NCI-H2107 treated with DMSO at 0.1 percent for 48 hours (cell line): ENCODE measurements at regions not wholly inside any gene's neighbourhood (a gene's known extent, or its start where the extent isn't known, plus 50 kb on each side); places are given as distances from the start of the nearest gene placed in this dataset.

Experiments
- DNase-seq: peaks from one replicate; lab custom pipeline; 2025; ENCODE audit not compliant: unreplicated experiment; lab: John Stamatoyannopoulos, UW

GRCh38 chr17:72487731-72488494 lies 367.1 kb downstream of the SOX9 start:
- no peak for DNase-seq

DNA sequence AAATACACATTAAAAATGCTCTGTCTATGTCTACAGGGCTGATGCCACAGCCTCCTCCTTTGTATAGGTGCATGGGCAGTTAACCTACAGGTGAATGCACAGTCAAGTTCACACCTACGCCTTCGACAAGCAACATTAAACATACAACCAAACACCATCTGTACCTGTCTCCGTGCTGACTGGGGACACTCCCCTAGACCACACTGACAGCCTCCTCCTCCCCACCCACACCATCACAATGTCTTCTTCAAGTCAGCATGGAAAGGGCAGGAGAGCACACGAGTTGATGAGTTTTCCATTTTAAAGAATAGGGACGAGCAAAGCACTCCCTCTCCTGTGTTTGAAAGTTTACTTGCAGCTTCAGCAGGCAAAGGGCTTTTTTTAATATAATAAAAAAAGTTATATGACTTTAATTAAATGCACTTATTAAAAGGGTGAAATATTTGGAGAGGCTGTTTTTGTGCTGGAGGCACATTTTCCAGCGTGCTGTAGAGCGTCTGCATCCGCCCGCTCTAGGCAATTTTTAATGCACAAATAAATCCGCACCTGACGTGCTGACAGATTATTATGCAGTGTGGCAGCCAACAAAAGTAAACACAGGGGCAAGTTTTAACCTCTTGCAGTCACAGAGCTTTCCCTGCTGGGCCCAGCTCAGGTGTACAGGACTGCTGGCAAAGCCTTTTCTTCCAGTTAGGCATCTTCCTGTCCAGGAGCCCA lies 367.9 kb downstream of the SOX9 start:
- DNase-seq: peak; percentile 67

DNA sequence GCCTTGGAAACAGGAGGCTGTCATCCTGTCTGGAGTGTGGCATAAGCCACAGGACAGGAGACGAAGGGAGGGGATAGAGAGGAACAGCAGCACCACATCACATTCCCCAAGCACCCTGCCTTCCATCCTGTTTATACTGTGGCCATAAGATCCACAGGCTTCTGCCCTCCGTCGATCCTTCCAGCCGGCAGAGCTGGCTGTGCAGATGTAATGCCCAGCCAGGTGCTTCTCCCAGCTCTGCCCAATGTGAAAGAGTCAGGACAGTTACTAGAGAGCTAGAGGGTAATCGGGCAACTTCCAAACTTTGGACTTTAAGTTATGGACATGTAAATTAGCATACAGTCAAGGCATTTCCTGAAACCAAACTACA lies 368.4 kb downstream of the SOX9 start:
- no peak for DNase-seq

DNA sequence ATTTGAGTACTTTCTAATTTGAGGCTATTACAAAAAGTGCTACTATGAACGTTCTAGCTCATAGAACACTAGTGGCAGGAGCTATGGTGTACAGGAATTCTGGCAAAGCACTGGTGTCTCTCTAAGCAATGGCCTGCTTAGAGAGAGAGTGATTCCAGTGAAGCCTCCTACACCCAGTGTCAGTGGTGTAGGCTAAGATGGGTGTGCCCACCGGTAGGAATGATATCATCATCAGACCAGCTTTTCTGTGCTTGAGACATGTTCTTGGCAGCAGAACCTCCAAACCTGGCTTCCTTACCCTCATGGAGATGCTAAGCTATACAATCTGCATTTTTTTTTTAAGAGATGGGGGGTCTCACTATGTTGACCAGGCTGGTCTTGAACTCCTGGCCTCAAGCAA lies 370.3 kb downstream of the SOX9 start:
- no peak for DNase-seq

GRCh38 chr17:72492494-72492893 lies 371.7 kb downstream of the SOX9 start:
- no peak for DNase-seq

DNA sequence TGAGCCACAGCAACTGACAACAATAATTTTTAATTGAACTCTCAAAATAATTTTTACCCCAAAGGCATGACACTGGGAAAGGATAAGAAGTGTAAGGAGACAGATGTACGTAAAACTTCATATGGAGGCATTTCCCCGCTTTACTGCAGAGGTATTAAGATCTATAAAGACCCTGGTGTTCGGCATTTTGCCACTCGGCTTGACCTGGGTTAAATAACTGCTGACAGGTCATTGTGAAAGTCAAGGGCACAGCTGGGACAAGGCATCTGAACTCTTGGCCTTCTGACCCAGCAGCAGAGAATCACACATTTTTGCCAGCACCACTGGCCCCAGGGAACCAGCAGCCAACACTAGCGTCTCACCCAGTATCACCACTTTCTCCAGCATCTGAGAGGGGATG lies 372.1 kb downstream of the SOX9 start:
- DNase-seq: no peak

GRCh38 chr17:72494566-72494965 lies 373.7 kb downstream of the SOX9 start:
- no peak for DNase-seq

GRCh38 chr17:72496461-72496860 lies 375.6 kb downstream of the SOX9 start:
- no peak for DNase-seq

DNA sequence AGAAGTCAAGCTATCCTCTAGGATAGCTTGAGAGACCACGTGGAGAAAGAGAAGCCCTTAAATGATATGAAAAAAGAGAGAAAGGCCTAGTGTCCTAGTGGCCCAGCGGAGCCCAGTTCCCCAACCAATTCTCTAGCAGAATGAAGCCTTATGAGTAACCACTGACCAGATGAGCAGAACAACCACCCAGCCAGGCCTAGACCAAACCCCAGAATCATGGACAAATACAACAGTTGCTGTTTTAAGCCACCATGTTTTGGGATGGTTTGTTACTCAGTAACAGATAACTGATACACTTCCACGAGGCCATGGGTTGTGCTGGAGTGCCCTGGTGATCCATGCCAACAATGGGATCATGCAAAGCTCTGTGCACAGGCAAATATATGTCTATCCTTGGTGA lies 377.1 kb downstream of the SOX9 start:
- DNase-seq: no peak

DNA sequence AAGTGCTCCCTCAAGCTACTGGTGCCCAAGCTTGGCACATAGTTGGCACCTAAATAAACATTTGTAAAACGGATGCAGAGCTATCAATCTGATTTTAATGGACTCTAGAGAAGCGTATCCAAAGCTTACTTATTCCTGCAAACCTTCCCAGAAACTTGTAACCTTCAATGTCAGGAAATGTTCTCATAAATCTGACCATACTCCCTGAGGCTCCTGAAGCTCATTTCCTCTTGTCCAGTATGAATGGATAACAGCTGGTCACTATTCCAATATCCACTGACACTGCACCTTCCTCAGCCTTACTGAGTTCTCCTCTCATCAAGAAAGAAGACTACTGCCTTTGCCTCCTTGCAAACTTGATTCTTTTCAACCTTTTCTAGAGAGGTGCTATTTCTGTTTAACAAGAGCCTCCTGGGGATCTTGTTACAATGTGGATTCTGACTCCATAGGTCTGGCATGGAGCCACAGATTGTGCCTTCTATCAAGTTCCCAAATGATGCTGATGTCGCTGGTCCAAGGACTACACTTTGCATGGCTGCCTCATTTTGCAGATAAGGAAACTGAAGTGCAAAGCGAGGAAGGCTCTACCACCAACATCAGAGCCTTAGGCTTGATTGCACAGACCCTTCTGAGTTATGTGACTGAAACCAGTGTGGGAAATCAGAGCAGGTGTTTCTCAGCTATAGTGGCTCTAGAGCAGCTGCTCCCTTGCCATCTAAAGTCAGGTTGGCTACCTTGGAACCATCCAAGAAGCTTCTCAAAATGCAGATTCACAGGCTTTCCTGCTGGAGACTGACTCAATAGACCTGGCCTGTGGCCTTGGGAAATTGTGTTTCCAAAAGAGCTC lies 377.8 kb downstream of the SOX9 start:
- DNase-seq: peak; percentile 66

DNA sequence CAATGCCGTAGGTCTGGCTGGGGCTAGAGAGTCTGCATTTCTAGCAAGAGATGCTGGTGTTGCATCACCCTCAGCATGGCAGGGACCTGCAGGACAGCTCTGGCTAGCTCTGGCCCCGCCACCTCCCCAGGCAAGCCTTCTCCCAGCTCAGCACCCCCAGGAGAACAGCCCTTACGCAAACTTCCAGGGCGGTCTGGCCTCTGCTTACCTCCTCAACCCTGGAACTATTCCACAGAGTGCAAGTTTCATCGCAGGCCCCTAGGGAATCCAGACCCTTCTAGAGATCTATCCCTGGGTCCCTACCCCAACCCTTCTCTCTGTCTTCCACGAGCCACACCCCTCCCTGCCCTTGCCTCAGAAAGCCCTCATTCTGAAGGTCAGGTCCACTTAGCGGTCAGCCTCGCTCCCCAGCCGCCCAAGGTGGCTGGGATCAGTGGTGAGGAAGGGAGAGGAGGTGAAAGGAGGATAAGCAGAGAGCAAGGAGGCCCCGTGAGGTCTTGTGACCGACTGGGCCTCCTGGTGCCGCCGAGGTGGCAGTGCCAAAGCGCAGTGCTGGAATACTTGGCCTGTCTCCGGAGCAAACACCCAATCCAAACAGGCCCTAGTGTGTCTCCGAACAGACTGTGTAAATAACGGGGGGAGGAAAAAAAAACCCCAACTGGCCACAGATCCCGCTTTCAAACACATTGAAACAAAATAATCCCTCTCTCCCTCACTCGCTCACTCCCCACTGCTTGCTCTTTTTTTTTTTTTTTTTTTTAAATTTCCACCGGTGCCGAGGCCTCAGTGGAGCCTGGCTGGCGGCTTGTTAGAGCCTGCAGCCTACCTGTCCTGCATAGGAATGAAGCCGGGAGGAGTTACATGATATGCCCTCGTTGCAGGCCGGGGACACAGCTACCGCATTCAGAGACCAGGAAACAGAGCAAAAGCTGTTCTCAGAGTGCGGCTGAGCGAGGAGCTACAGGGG lies 380.9 kb downstream of the SOX9 start:
- peak; percentile 44 for DNase-seq

DNA sequence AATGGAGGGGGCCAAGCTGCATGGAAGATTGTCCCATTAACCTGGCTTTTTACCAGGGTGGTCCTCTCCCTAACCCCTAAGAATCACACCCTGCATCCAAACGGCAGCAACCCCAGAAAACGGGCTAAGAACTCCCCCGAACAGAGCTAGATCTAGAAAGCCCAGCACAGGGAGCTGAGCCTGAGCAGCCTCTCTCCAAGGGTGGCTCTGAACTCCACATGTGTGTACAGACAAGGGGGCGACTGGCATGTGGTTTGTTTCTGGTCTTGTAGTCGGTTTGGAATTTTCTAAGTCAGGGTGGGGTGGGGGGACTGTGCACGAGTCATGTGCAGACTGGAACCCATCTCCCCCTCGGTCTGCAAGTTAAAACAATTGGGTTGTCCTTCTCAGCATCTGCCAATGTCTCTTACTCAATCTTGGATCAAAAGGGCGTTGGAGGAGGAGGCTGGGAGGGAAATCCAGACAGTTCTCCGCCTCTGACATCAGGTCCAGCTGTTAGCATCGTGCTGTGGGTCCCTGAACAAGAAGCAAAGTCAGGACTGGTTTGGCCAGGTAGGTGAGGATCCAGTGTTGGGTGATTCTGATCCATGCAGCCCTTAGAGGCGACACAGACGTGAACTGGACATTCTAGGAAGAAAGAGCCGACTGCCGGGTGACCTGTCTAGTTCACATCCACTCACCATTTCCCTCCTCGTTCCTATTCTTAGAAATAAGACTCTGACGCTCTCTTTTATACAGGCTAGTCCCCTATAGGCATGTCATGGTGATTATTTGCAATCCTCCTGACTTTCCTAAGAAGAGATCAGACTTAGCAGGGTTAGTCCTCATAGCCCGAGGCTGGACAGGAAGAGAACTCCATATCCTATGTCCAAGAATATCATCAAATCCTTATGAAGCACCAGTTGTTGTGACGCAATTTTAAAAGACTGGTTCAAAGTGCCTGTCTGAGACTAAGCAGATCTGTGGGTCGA lies 381.8 kb downstream of the SOX9 start:
- no peak for DNase-seq

DNA sequence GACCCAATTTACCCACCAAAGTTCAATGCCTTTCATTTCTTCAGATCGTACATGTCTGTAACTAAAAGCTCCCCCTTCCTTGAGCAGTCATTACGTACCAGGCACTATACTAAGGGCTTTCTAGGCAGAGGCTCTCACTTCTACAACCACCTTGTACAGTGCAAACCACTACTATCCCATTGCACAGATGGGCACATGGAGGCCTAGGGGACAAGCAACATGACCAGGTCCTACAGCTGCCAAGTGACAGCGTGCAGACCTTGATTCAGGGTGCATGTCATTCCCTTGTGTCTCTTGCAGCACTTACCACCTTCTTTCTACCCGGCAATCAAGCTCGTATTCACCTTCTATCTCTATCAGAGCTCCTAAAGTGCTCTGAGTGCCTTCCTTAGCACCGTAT lies 382.7 kb downstream of the SOX9 start:
- DNase-seq: no peak

DNA sequence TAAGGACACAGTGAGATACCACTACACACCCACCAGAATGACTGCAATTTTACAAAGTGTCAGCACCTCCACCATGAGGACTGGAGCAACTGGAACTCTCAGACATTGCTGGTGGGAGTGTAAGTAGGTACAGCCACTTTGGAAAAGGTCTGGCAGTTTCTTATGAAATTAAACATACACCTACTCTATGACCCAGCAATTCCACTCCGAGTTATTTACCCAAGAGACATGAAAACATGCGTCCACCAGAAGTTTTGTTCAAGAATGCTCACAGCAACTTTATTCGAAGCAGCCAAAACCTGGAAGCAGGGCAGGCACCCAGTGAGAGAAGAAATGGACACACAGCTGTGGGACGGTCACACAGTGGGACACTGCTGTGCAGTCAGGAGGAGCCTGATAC lies 384.0 kb downstream of the SOX9 start:
- DNase-seq: no peak

DNA sequence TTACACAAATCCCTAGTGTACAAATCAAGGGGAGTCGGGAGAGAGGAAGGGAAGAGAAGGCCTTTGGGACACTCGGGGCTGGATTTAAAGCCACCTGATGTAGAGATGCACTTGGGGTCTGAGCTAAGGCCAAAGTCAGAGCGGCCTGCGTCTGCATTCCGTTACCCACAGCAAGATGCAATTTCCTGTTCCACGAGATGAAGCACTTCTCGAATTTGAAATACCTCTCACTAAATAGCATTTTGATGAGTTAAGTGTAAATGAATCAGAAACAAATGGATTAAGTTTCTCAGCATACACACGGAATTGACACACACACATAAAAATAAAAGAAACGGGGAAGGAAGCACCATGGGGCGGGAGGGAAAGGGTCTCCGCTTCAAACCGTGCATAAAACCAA lies 386.0 kb downstream of the SOX9 start:
- no peak for DNase-seq

GRCh38 chr17:72507370-72507769 lies 386.6 kb downstream of the SOX9 start:
- no peak for DNase-seq

GRCh38 chr17:72510351-72511016 lies 389.7 kb downstream of the SOX9 start:
- peak; percentile 86 for DNase-seq

DNA sequence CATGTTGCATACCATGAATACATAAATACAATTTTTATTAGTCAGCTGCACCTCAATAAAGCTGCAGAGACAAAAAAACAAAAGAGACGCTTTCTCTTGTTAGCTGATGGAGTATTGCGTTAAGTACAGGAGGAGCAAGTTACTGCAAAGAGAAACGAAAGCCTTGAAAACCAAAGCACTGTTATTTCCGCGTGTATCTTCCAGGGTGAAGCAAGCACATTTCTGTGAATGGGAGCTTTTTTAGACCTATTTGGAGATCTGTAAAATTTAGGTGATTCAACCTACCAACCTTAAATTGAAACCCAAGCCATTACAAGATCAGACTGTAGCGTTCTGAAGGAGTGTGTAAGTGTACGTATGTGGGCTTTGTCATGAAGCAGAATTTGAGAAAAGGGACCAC lies 390.4 kb downstream of the SOX9 start:
- DNase-seq: peak; percentile 24

GRCh38 chr17:72511874-72512273 lies 391.1 kb downstream of the SOX9 start:
- DNase-seq: no peak
